HG02970 (cell line): ENCODE measurements at regions not wholly inside any gene's neighbourhood (a gene's known extent, or its start where the extent isn't known, plus 50 kb on each side); places are given as distances from the start of the nearest gene placed in this dataset.

Source experiments
- ATAC-seq: cut with Tn5 transposase; IDR thresholded peaks from one replicate; pipeline ENCODE4 v1.9.1; 2021; ENCODE audit warnings: mild to moderate bottlenecking, moderate library complexity, moderate number of reproducible peaks; ENCODE audit not compliant: unreplicated experiment, low FRiP score

DNA sequence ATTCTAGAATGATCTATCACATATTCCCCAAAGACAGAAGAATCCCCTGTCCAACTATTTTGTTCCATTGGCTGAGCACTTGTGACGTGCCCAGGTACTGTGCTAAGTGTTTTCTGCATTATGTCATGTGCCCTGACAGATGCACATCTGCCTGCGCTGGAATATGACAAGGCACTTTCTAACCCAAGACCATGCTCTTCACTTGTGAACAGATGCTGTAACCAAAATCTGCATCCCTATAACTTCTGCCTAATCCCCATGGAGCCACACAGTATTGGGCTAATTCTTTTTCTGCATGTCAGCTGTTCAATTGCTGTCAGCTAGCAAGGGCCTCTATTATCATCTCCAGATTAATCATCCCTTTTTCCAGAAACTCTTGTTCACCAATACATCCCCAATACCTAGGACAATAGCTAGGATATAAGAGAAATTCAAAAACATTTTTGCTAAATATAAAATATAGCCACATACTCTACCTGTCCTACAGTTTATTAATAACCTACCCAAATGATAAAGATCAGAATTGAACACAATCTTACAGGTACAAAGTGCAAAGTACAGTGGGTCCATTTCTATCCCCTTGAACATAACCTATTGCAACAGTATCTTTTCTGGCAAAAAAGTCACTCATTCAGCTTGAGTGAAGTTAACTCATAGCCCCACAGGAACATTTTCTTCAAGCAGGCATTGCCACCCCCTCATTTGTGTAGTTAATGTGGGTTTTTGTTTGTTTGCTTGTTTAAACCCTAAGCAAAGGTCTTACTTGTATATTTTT, 109.4 kb upstream of the LRRN1 start:
- ATAC-seq, result no peak

DNA sequence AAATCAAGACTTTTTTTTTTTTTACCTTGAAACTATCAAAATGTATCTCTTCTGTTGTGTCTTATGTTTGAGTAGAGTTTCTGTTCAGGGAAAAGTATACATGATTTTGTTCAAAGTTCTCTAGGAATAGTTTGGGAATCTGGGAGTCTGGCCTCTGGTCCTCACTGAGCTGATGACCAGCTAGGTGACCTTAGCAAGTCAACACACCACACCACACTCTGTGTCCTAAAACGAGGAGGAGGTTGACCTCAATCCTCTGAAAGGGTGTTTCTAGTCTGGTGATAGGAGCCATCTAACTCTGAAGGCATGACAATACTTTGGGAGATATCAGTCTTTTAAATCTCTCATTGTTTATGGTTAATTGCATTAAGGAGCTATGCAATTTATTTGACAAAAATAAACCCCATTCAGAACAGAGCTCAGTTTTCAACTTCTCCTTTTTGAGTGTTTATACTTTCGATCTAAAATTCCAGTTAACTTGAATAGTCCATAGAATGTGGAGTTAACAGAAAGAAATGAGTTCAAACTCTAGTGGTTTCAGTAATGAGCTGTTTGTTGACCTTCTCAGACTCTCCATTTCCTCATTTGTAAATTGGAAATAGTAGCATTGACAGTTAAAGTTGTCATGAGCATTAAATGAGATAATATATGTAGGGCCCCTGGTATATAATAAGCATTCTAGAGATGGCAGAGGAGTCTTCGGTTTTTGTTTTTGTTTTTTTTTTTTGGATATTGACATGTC, 112.2 kb upstream of the LRRN1 start:
- no peak for ATAC-seq

DNA sequence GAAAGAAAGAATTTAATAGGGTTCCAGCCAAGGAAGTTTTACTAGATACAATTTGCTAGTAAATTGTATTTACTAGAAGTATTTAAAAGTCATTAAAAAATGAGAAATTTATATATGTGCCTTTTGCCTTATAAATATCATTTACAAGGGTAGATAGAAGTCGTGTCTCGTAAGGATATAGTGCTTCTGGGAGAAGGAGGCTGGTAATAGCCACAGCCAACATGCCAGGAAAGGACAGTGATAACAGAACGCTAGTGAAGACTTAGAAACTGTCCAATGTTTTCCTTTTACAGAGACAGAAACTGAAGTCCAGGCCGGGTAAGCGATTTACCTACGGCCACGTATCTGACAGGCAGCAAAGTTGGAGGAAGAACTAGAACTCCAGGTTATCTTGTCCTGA, 113.5 kb upstream of the LRRN1 start:
- ATAC-seq, result no peak

DNA sequence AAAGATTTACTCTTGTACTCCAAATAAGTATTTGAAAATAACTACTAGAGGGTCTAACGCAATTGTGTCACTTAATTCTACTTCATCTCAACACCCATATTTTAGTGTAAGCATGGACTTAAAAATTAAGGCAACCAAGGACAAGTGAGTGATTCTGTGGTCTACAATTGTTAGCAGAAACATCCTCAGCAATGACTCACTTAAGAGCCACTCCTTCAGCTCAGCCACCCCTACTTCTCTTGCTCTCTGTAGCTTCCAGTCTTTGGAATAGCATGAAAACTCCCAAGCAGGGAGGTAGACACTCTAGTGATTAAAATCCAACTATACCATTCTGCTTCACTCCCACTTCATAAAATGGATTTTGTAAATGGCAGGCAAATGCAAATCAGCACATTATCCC, 116.0 kb upstream of the LRRN1 start:
- ATAC-seq, result no peak

DNA sequence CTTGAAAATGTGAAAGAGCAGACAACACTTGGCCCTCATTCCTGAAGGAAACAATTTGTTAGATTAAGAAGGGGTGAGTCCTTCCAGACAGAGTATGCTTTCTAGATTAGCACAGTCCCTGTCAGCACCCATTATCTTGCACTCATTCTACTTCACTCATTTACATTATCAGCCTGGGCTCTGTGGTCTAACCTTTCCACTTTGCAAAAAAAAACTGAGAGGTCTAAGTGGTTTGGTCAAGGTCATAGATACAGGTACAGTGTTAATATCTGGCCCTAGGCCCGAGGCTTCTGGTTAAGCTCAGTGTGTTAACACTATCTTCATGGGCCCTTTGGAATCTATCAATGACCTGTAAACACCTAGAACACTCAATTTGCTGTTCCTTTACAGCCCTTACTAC, 123.4 kb upstream of the LRRN1 start:
- ATAC-seq, result no peak

DNA sequence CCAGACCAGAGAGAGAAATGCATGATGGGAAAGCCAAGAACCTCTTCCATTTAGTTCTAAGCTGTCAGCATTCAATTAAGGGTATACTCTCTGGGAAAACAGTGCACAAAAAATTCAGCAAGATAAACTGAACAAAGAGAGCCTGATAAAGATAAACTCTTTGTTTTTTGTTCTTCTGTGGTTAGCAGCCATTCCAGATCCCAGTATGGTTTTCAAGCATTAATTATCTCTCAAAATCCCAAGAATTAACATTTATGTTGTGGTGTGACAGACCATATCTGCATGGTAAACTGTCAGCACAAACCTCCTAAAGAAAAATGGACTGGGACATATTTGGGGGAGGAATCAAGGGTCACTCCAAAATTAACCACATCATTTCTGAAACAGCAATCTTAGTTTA, 124.0 kb upstream of the LRRN1 start:
- no peak for ATAC-seq

DNA sequence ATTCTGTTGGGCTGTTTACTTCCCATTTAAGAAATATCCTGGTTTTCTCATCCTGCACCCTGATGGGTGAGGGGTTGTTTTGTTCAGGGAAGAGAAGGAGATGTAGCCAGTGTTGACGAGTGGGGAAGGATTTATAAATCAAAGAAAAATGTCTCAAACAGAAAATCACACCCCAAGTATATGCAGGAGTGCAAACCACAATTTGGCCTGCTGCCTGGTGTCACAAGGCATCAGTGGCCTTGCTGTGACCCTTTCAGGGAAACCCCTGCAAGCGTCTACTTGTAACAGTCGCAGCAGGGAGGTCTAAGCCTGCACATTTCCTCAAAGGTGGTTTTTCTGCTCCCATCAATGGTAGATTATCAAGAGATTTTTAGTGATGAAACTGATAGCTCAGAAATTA, 132.6 kb upstream of the LRRN1 start:
- peak; percentile 77 for ATAC-seq

DNA sequence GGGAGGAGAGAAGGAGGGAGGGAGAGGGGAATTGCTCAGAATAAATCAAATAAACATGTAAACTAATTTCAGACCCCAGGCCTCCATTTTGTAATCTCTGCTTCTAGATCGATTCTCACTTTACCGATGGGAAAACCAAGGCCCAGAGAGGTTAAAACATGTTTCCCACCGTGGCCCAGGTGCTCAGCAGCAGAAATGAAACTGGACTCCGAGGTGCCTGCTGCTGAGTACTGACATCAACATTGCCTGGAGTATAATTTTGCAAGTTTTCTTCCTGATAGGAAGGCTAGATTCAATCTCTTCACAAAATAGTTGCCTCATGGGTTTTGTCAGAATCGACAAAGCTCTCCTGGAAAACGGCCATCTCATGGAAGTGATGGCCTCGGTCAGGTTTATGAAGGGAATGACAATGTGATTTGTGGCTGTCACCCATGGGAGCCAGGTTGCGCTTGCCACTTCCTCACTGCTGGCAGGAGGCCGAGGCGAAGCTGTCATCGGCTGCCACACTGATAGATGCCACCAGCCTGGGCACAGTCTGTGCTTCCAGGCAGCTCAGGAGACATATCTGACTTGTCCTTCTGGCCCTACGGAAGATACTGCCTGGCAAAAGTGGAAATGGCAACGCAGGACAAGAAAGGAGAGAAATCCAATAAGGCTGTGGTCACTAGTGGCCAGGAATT, 133.1 kb upstream of the LRRN1 start:
- ATAC-seq, result peak; percentile 37

DNA sequence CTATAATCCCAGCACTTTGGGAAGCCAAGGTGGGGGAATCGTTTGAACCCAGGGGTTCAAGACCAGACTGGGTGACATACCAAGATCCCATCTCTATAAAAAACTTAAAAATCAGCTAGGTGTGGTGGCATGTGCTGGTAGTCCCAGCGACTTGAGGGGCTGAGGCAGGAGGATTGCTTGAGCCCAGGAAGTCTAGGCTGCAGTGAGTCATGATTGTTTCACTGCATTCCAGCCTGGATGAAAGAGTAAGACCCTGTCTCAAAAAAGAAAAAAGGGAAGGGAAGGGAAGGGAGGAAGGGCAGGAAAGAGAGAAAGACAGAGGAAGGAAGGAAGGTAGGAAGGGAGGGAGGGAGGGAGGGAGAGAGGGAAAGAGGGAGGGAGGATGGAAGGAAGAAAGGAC, 133.7 kb upstream of the LRRN1 start:
- no peak for ATAC-seq

DNA sequence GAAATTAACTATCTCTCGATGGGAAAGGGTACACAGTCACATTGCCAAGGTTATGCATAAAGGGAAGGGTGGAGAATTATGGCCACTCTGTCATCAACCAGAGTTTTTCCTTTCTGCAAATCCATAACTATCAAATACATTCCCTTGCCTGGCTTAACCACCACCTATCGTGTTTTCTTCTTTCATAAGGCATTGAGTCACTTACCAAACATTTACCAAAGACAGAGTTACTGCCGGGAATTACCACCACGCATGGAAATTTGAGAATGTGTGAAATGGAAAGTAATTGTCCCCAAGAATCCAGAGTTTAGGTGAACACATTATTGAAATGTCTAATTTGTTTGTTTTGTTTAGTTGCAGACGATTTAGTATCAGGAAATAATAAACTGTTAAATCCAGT, 134.3 kb upstream of the LRRN1 start:
- no peak for ATAC-seq

DNA sequence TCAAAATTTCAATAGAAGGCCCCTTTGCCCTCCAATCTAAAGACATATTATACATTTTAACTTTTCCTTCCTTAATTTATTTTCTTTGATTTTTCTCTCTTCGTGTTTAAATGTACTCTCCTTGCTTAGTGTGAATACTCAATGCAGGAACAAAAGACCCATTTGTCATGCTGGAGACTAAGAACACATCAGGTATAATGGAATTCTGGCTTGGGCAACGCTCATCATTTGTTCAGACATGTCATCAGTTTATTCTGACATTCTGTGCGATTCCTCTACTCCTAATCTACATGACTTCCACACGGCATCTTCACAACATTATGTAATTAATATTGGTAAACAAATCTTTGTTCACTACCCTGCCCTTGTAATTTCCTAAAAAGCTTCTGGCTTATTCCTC, 136.6 kb upstream of the LRRN1 start:
- ATAC-seq, result no peak

DNA sequence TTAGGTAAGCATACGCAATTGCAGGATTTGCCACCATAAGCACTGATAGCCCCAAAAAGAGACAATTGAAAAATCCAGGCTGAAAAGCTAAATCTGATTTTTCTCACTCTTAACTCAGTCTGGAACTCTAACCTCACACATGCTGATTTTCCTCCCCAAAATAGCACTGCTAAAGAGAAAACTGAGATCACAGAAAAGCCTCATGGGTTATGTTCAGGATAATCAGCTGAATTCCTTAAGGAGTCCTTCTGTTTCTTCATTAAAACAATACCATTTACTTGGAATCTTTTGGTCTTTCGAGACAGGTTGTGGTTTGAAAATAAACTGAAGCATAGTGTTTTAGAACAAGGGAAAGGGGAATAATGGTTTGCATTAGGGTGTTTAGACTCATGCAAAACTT, 144.3 kb upstream of the LRRN1 start:
- ATAC-seq, result no peak

DNA sequence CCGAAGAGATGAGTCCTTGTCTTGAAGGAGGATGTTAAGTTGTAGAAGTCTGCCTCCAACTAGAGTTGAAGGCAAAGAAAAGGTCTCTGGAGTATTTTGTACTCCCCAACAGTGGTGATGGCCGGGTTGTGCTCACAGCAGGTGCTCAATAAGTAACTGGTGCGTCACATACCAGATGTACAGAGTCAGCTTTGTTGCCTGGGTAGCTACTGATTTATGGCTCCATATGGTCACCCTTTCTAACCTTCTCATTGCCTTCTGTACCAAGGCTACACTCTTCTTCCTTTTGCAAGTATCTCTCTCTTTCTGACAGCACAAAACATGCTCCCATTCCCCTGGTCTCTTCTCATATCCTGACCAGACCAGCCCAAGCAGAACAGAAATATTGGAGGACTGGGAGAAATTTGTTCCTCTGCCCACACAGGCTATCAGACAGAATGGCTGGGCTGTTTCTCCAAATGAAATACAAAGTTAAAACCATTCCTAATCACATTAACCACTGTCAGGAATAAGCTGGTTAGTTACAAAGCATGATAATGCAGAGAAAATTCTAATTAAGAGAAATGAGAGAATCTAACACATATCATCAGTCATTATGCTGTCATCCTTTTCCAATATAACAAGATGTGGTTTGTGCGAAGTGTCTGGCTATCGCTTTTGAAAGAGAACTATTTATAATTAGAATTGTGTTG, 150.1 kb upstream of the LRRN1 start:
- no peak for ATAC-seq

DNA sequence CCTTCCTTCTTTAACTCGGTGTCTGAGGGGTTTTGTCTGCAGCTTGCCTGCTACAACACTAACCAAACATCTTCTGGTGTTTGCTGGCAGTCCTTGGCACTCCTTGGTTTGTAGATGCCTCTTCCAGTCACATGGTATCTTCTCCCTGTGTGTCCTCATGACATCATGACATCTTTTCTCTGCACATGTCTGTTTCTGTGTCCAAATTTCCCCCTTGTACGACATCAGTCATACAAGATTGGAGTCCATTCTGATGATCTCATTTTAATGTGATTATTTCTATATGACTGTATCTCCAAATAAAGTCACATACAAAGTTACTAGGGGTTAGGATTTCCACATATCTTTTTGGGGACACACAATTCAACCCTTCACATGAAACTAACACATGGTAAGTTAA, 152.3 kb upstream of the LRRN1 start:
- no peak for ATAC-seq

DNA sequence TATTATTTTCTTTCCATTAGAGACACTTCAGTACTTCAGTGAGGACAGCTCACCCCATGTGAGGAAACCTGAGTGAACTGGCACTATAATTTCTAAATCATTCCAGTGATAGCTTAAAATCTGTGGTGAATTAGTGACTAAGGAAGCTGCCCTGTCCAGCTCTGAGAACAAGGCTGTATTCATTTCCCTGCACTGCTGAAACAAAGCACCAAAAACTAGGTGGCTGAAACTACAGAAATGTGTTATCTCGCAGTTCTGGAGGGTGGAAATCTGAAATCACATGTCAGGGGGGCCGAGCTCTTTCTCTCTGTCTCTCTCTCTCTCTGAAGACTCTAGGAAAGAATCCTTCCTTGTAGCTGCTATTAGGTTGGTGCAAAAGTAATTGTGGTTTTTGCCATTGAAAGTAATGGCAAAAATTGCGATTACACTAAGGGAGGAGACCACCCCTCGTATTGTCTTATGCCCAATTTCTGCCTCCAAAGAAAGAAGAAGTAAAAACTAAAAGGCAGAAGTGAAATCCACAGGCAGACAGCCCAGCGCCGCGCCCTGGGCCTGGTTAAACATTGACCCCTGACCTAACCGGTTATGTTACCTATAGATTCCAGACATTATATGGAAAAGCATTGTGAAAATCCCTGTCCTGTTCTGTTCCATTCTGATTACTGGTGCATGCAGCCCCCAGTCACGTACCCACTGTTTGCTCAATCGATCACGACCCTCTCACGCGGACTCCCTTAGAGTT, 153.0 kb upstream of the LRRN1 start:
- peak; percentile 54 for ATAC-seq

DNA sequence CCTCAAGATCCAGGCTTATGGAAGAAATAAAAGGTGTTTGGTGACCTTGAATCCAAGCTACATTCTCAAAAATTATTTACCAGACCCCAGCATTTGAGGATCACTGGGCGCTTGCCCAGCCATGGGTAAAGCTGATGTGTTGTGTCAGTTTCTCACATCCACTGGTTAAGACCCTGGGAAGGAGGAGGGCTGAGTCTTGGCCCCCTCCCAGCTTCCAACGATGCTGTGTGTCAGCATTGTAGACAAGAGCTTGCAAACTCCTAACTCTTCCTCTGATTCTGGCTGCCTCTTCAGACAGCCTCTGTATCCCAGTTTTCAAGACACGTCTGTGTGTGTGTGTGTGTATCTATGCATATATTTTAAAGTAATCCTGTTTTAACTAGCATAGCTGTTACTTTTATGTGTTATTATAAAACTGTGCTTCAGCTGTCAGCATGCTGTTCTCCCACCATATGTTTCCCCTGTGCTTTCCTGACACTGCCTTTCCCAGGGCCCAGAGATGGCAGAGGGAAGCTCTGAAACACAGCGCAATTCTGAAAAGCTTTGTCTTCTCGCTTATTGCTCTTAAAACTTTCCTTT, 157.3 kb upstream of the LRRN1 start:
- no peak for ATAC-seq

DNA sequence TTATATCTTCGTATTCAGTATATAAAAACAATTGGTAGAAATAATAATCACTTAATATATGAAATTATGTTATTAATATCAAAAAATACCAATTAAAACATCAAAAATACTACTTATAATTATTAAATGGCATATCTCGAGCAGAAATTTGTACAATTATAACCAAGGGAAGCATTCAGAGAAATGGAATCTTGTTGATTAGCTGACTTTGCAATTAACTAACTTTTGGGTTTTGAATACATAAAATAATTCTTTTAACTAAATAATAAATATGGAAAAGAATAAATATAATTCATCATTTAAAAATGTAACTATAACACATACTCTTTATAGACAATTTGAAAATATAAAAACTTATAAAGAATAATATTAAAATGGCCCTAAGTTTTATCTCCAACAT, 160.2 kb upstream of the LRRN1 start:
- ATAC-seq, result no peak

DNA sequence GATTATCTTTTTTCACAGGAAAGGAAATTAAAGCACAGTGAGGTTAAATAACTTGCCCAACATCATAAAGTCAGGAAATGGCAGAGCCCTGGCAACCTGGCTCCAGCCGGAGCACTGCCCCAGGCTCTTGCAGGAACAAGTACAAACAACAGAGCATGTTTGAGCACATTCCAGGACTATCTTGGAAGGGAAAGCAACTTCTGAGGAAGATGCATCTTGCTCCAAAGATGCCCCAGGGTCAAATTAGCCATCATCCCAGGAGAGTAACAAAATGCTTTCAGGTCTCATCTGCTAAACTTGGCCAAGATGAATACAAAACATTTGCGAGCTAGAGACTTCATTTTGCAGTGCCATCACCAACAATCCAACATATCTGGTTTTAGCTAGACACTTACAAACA, 162.4 kb upstream of the LRRN1 start:
- no peak for ATAC-seq

DNA sequence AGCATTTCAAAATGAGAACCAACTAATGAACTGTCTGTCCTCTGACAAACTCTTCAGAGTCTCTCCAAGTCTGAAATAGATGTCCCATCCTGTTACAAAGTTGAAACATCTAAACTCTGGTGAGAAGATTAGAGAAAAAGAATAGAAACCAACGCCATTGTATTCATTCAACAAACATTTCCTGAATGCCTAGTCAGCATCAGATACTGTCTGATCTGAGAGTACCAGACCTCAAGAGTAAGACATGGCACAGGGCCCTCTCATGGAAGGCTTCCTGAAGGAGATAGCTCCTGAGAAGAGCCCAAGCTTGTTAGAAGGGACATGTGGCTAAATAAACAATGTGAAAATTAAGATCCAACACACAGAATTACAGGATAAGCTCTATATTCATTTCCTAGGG, 164.1 kb upstream of the LRRN1 start:
- no peak for ATAC-seq

DNA sequence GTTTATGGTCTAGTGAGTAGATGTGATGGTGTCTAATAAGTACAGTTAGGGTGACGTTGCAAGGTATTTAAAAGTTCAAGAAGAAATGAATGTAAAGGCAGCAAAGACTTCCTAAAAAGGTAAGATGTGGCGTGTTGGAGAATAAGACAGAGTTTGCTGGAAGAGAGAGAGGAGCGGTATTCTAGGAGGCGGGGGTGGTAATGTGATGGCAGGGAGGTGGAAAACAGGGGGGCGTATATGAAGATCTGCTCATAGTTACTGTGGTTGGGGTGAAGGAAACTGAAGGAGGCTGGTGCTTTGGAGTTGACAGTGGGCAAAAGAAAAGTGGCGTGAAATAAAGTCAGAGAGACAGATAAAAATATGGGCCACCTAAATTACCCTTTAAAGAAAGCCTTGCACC, 164.9 kb upstream of the LRRN1 start:
- ATAC-seq, result no peak
